ENCODE measurements at regions not wholly inside any gene's neighbourhood (a gene's known extent, or its start where the extent isn't known, plus 50 kb on each side); places are given as distances from the start of the nearest gene placed in this dataset.

GRCh38 chr2:223652902-223653301 lies 50.7 kb upstream of the SCG2 start (continued):
- TF ChIP-seq ZNF462 (CRISPR knock-in tag; IDR thresholded peaks at IDR 0.05): no peak
- no peak for TF ChIP-seq EZH2phosphoT487 (IDR thresholded peaks at IDR 0.05; ENCODE audit: unreplicated experiment)
- no peak for TF ChIP-seq POLR2AphosphoS5 (IDR thresholded peaks at IDR 0.05; ENCODE audit: low read depth)
- TF ChIP-seq ETS1 (IDR thresholded peaks at IDR 0.05): no peak

- peaks cover 5% of the 10 kb centered on the region for H3K4me1 Mint-ChIP-seq
- no peaks in the 10 kb centered on the region for H3K79me2 ChIP-seq (replicated peaks; ENCODE audit: insufficient read depth)
- H3K9me3 Mint-ChIP-seq: no peaks in the 10 kb centered on the region; the same call in 2 of the 3 replicates
- H3K4me3 ChIP-seq: no peak overlapping the region
- H3K27me3 Mint-ChIP-seq (ENCODE audit: insufficient read depth, low read depth, poor library complexity): peaks cover 7% of the 10 kb centered on the region
- no peak for TF ChIP-seq ZNF462 (CRISPR knock-in tag; IDR thresholded peaks at IDR 0.05)
- TF ChIP-seq JUNB (IDR thresholded peaks at IDR 0.05; ENCODE audit: unreplicated experiment): no peak
- H3K36me3 Mint-ChIP-seq (ENCODE audit: low read depth): peaks cover 2% of the 10 kb centered on the region; the same call in 1 of the 3 replicates
- ATAC-seq: no peak
- H3K27ac ChIP-seq (ENCODE audit: low read depth): no peak overlapping the region
- no peak overlapping the region for H3K27ac Mint-ChIP-seq
- H3K9me2 ChIP-seq (ENCODE audit: insufficient read depth): no peaks in the 10 kb centered on the region
- H3F3A ChIP-seq (replicated peaks; ENCODE audit: low read depth): no peaks in the 10 kb centered on the region
- no peaks in the 10 kb centered on the region for H3K36me3 ChIP-seq (ENCODE audit: insufficient read depth)
- no peaks in the 10 kb centered on the region for H4K20me1 ChIP-seq (replicated peaks; ENCODE audit: insufficient read depth)
- no peak overlapping the region for H2AFZ ChIP-seq
- DNase-seq (ENCODE audit: low spot score): no peak
- H3K4me2 ChIP-seq: no peak overlapping the region
- no peak overlapping the region for H3K4me3 Mint-ChIP-seq
- no peaks in the 10 kb centered on the region; the same call in 1 of the 2 replicates for H3K4me1 ChIP-seq (ENCODE audit: insufficient read depth)
- H3K27me3 ChIP-seq (ENCODE audit: insufficient read depth): no peaks in the 10 kb centered on the region
Measured at GRCh38 chr2:223652122-223652521, 50.0 kb upstream of the SCG2 start.

Data from GM23338 (cell line).